ENCODE measurements at regions not wholly inside any gene's neighbourhood (a gene's known extent, or its start where the extent isn't known, plus 50 kb on each side); places are given as distances from the start of the nearest gene placed in this dataset.

DNA sequence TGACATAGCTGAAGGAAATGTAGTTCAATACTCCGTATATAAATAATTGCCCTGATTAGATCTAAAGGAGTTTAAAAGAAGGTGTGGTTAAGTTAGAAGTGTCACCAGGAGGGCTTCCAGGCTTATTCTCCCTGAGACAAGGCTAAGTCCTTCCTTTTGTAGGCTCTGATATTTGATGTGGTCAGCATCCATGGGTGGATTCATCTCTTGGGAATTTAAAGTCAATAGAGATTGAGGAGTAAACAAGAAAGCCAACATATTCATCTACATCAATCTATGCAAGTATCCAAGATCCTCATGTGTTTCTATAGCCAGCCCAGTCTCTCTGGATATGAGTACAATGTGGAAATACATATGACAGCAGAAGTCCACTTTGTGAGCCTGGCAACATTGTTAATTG, 76.8 kb downstream of the KCTD12 start:
- no peaks in the 10 kb centered on the region for H3K36me3 ChIP-seq (ENCODE audit: low read depth)
- no peak overlapping the region for H3K27ac ChIP-seq
- ChIA-PET CTCF (no interaction called here), POLR2A (ENCODE audit: unreplicated experiment) (no interaction called here)
- no peaks in the 10 kb centered on the region for H3K9me2 ChIP-seq (ENCODE audit: insufficient read depth)
- no peaks in the 10 kb centered on the region for H3K27me3 ChIP-seq (ENCODE audit: insufficient read depth, low read depth)
- no peaks in the 10 kb centered on the region for H3F3A ChIP-seq (ENCODE audit: insufficient read depth, low read depth)
- TF ChIP-seq, protein P1, sequence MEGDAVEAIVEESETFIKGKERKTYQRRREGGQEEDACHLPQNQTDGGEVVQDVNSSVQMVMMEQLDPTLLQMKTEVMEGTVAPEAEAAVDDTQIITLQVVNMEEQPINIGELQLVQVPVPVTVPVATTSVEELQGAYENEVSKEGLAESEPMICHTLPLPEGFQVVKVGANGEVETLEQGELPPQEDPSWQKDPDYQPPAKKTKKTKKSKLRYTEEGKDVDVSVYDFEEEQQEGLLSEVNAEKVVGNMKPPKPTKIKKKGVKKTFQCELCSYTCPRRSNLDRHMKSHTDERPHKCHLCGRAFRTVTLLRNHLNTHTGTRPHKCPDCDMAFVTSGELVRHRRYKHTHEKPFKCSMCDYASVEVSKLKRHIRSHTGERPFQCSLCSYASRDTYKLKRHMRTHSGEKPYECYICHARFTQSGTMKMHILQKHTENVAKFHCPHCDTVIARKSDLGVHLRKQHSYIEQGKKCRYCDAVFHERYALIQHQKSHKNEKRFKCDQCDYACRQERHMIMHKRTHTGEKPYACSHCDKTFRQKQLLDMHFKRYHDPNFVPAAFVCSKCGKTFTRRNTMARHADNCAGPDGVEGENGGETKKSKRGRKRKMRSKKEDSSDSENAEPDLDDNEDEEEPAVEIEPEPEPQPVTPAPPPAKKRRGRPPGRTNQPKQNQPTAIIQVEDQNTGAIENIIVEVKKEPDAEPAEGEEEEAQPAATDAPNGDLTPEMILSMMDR (conservative IDR thresholded peaks at IDR 0.05), result no peak
- no peak for TF ChIP-seq EZH2 (IDR thresholded peaks at IDR 0.05; ENCODE audit: low read depth)
- H3K4me2 ChIP-seq, result no peak overlapping the region
- H4K20me1 ChIP-seq (ENCODE audit: insufficient read depth), result no peaks in the 10 kb centered on the region
- H2AFZ ChIP-seq, result no peak overlapping the region
- intact Hi-C loops (cut with micrococcal nuclease; ENCODE audit: unreplicated experiment), result no loop called here
- H3K4me3 ChIP-seq, result no peak overlapping the region
- no peaks in the 10 kb centered on the region for H3K79me2 ChIP-seq (ENCODE audit: low read depth)
- no peaks in the 10 kb centered on the region for H3K4me1 ChIP-seq (replicated peaks; ENCODE audit: insufficient read depth)
- DNase-seq, result no peak
- H3K9me3 ChIP-seq (ENCODE audit: insufficient read depth, low read depth), result no peaks in the 10 kb centered on the region
- BruUV-seq (replicated peaks), result no TSS peak

DNA sequence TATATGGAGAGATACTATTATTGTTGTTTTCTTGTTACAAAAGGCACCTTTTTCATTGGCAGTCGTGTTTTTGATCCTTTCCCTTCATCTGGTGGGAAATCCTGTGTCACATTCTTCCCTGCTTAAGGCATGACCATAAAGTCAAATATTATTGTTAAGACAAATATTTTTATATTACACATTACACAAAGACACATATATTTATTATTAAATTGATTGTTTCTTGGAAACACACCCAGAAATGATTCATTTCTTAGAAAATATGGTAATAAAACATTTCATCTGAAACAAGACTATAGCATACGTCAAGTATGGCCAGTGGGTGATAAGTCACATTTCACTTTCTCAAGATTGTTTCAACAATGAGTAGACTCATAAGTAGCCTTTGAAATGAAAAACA, 77.3 kb downstream of the KCTD12 start:
- TF ChIP-seq EZH2 (IDR thresholded peaks at IDR 0.05; ENCODE audit: low read depth), result no peak
- TF ChIP-seq, protein P1 (conservative IDR thresholded peaks at IDR 0.05), result no peak
- no peak overlapping the region for H3K4me3 ChIP-seq
- no peak for DNase-seq
- H3K27me3 ChIP-seq (ENCODE audit: insufficient read depth, low read depth), result no peaks in the 10 kb centered on the region
- H4K20me1 ChIP-seq (ENCODE audit: insufficient read depth), result no peaks in the 10 kb centered on the region
- no peaks in the 10 kb centered on the region for H3K36me3 ChIP-seq (ENCODE audit: low read depth)
- H2AFZ ChIP-seq, result no peak overlapping the region
- no peaks in the 10 kb centered on the region for H3K9me2 ChIP-seq (ENCODE audit: insufficient read depth)
- H3K4me2 ChIP-seq, result no peak overlapping the region
- no peaks in the 10 kb centered on the region for H3K4me1 ChIP-seq (replicated peaks; ENCODE audit: insufficient read depth)
- no peak overlapping the region for H3K27ac ChIP-seq
- no peaks in the 10 kb centered on the region for H3K9me3 ChIP-seq (ENCODE audit: insufficient read depth, low read depth)
- ChIA-PET POLR2A (ENCODE audit: unreplicated experiment) (interaction anchor here (0.7 kb wide), 1 partner anchor 20 kb away, joined by 5 read pairs; no protein-coding TSS in a partner anchor), CTCF (no interaction called here)
- intact Hi-C loops (cut with micrococcal nuclease; ENCODE audit: unreplicated experiment), result no loop called here
- H3K79me2 ChIP-seq (ENCODE audit: low read depth), result no peaks in the 10 kb centered on the region
- no TSS peak for BruUV-seq (replicated peaks)
- H3F3A ChIP-seq (ENCODE audit: insufficient read depth, low read depth), result no peaks in the 10 kb centered on the region

DNA sequence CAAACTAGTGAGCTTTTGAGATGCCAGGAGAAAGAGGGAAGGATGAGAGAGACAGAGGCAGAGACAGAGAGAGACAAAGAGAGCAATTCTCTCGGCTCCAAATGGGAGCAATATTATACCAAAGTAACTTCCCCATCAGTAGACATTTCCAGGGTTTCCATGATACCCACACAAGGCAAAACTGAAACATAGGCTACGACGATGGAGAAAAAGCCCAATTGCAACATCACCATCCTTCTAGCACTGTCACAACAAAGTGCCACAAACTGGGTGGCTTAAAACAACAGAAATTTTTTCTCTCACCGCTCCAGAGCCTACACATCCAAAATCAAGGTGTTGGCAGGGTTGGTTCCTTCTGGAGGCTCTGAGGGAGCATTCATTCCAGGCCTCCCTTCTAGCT, 81.4 kb downstream of the KCTD12 start:
- CTCF ChIA-PET, result no interaction called here
- H3K9me3 ChIP-seq (ENCODE audit: insufficient read depth, low read depth), result no peaks in the 10 kb centered on the region

More for the DNA sequence above, 81.4 kb downstream of the KCTD12 start:
- no peaks in the 10 kb centered on the region for H3F3A ChIP-seq (ENCODE audit: insufficient read depth, low read depth)
- no peak overlapping the region for H3K4me3 ChIP-seq
- no peaks in the 10 kb centered on the region for H3K9me2 ChIP-seq (ENCODE audit: insufficient read depth)
- no peaks in the 10 kb centered on the region for H3K27me3 ChIP-seq (ENCODE audit: insufficient read depth, low read depth)
- no peak overlapping the region for H2AFZ ChIP-seq
- no TSS peak for BruUV-seq (replicated peaks)
- no peaks in the 10 kb centered on the region for H3K4me1 ChIP-seq (replicated peaks; ENCODE audit: insufficient read depth)
- intact Hi-C loops (cut with micrococcal nuclease; ENCODE audit: unreplicated experiment), result no loop called here
- H4K20me1 ChIP-seq (ENCODE audit: insufficient read depth), result no peaks in the 10 kb centered on the region
- TF ChIP-seq EZH2 (IDR thresholded peaks at IDR 0.05; ENCODE audit: low read depth), result no peak
- TF ChIP-seq, protein P1 (conservative IDR thresholded peaks at IDR 0.05), result no peak
- H3K4me2 ChIP-seq, result no peak overlapping the region
- POLR2A ChIA-PET (ENCODE audit: unreplicated experiment), result no interaction called here
- H3K79me2 ChIP-seq (ENCODE audit: low read depth), result no peaks in the 10 kb centered on the region
- no peak for DNase-seq
- no peak overlapping the region for H3K27ac ChIP-seq
- H3K36me3 ChIP-seq (ENCODE audit: low read depth), result no peaks in the 10 kb centered on the region
